ENCODE measurements at regions not wholly inside any gene's neighbourhood (a gene's known extent, or its start where the extent isn't known, plus 50 kb on each side); places are given as distances from the start of the nearest gene placed in this dataset.

DNA sequence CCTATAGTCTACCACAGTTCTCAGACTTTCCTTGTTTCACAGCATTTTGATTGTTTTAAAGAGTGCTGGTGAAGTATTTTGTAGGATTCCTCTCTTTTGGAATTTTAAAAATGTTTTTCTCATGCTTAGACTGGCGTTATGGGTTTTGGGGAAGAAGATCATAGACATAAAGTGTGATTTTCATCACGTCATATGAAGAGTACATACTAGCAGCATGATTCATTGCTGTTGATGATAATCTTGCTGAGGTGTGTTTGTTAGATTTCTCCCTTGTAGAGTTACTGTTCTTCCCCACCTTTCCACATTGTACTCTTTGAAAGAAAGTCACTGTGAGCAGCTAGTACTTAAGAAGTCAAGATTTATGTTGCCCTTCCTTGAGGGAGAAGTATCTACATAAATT, 396.1 kb upstream of the GNPDA2 start:
- TF ChIP-seq, protein P1, sequence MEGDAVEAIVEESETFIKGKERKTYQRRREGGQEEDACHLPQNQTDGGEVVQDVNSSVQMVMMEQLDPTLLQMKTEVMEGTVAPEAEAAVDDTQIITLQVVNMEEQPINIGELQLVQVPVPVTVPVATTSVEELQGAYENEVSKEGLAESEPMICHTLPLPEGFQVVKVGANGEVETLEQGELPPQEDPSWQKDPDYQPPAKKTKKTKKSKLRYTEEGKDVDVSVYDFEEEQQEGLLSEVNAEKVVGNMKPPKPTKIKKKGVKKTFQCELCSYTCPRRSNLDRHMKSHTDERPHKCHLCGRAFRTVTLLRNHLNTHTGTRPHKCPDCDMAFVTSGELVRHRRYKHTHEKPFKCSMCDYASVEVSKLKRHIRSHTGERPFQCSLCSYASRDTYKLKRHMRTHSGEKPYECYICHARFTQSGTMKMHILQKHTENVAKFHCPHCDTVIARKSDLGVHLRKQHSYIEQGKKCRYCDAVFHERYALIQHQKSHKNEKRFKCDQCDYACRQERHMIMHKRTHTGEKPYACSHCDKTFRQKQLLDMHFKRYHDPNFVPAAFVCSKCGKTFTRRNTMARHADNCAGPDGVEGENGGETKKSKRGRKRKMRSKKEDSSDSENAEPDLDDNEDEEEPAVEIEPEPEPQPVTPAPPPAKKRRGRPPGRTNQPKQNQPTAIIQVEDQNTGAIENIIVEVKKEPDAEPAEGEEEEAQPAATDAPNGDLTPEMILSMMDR (conservative IDR thresholded peaks at IDR 0.05 in 1 of 2, IDR thresholded peaks at IDR 0.05 in 1 of 2; ENCODE audit: low read depth in 1 of 2, low read length in 2 of 2) = no peak
- no peak for TF ChIP-seq EZH2 (IDR thresholded peaks at IDR 0.05; ENCODE audit: low read length, missing control alignments)

Data from fibroblast of lung (primary cell).